Dermis blood vessel endothelial cell (primary cell): ENCODE measurements at regions not wholly inside any gene's neighbourhood (a gene's known extent, or its start where the extent isn't known, plus 50 kb on each side); places are given as distances from the start of the nearest gene placed in this dataset.

Source experiments
- DNase-seq: peaks from one replicate; pipeline ENCODE4 v3.0.0; 2010

- no peak for DNase-seq
Measured at GRCh38 chr9:26301046-26301445, 591.6 kb downstream of the CAAP1 start.

GRCh38 chr9:26296910-26297572 is 595.6 kb downstream of the CAAP1 start:
- no peak for DNase-seq

GRCh38 chr9:26292943-26293342 is 599.7 kb downstream of the CAAP1 start:
- DNase-seq: no peak

- DNase-seq: no peak
Measured at GRCh38 chr9:26271495-26272122, 593.4 kb upstream of the TUSC1 start.

GRCh38 chr9:26266146-26266793 is 588.0 kb upstream of the TUSC1 start:
- no peak for DNase-seq

GRCh38 chr9:26264709-26265601 is 586.7 kb upstream of the TUSC1 start:
- DNase-seq: peak; percentile 16

GRCh38 chr9:26263478-26263877 is 585.2 kb upstream of the TUSC1 start:
- DNase-seq: no peak

- peak; percentile 14 for DNase-seq
Measured at GRCh38 chr9:26262421-26263107, 584.3 kb upstream of the TUSC1 start.

GRCh38 chr9:26261503-26262330 is 583.5 kb upstream of the TUSC1 start:
- peak; percentile 76 for DNase-seq

- DNase-seq: peak; percentile 31
Measured at GRCh38 chr9:26260238-26260637, 582.0 kb upstream of the TUSC1 start.

- DNase-seq: no peak
Measured at GRCh38 chr9:26247861-26248260, 569.6 kb upstream of the TUSC1 start.

GRCh38 chr9:26244661-26245451 is 566.6 kb upstream of the TUSC1 start:
- DNase-seq: no peak

- peak; percentile 65 for DNase-seq
Measured at GRCh38 chr9:26243726-26244125, 565.5 kb upstream of the TUSC1 start.

GRCh38 chr9:26243029-26243697 is 564.9 kb upstream of the TUSC1 start:
- DNase-seq: no peak

GRCh38 chr9:26240020-26240419 is 561.8 kb upstream of the TUSC1 start:
- DNase-seq: no peak

GRCh38 chr9:26237256-26237655 is 559.0 kb upstream of the TUSC1 start:
- no peak for DNase-seq

- no peak for DNase-seq
Measured at GRCh38 chr9:26234865-26235264, 556.6 kb upstream of the TUSC1 start.

GRCh38 chr9:26231391-26231790 is 553.1 kb upstream of the TUSC1 start:
- DNase-seq: no peak

GRCh38 chr9:26229324-26230054 is 551.2 kb upstream of the TUSC1 start:
- DNase-seq: no peak
